Cardiac muscle cell (in vitro differentiated cells and primary cell): ENCODE measurements at regions not wholly inside any gene's neighbourhood (a gene's known extent, or its start where the extent isn't known, plus 50 kb on each side); places are given as distances from the start of the nearest gene placed in this dataset.

ENCODE experiments used
- DNase-seq, 2 donors: peaks; one replicate each; pipeline versions ENCODE4 v3.0.0 to v3.0.0-alpha.2; 2010 to 2017; ENCODE audit warnings: low read depth in 1 of 2, low spot score in 1 of 2
- H3K27ac ChIP-seq: fragments of 200-600 bp; sonication (generic); 2 replicates; pipeline ENCODE4 v1.5.1; 2016
- H3K27me3 ChIP-seq: fragments of 200-600 bp; sonication (generic); 2 replicates; pipeline ENCODE4 v1.6.0; 2016; ENCODE audit warnings: control low read depth
- H3K36me3 ChIP-seq: fragments of 200-600 bp; sonication (generic); 2 replicates; pipeline ENCODE4 v1.5.1; 2016; ENCODE audit warnings: control low read depth
- H3K4me1 ChIP-seq: fragments of 200-600 bp; sonication (generic); 2 replicates; pipeline ENCODE4 v1.8.1; 2017; ENCODE audit warnings: low read depth, mild to moderate bottlenecking, mixed run types
- H3K4me3 ChIP-seq: fragments of 200-600 bp; sonication (generic); 2 replicates; pipeline ENCODE4 v1.5.1; 2016; ENCODE audit warnings: mild to moderate bottlenecking
- H3K9me3 ChIP-seq: fragments of 200-600 bp; sonication (generic); 2 replicates; pipeline ENCODE4 v1.5.1; 2017; ENCODE audit warnings: low read depth, mild to moderate bottlenecking, control low read depth
- CTCF ChIP-seq: IDR thresholded peaks from 2 replicates; pipeline ENCODE4 v1.5.1; 2012; ENCODE audit warnings: low read depth, mild to moderate bottlenecking, low read length

GRCh38 chr1:81490614-81491013 is 310.1 kb upstream of the ADGRL2 start:
- H3K4me1 ChIP-seq = peaks cover 10% of the 10 kb centered on the region
- TF ChIP-seq CTCF = no peak
- H3K27ac ChIP-seq = no peak overlapping the region
- no peak for DNase-seq
- H3K4me3 ChIP-seq = no peak overlapping the region
- no peaks in the 10 kb centered on the region for H3K27me3 ChIP-seq
- H3K36me3 ChIP-seq = no peaks in the 10 kb centered on the region
- no peaks in the 10 kb centered on the region for H3K9me3 ChIP-seq

DNA sequence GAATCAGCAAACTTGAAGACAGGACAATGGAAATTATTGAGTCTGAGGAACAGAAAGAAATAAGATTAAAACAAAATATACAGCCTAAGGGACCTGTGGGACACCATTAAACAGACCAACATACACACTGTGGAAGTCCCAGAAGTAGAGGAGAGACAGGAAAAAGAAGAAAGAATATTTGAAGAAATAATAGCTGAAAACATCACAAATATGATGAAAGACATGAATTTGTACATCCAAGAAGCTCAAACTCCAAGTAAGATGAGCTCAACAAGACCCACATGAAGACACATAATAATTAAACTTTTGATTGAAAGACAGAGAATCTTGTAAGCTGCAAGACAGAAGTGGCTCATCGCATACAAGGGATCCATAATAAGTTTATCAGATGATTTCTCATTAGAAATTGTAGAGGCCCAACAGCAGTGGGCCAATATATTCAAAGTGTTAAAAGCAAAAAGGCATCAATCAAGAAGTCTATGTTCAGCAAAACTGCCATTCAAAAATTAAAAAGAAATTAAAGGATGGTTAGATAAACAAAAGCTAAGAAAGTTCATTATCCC is 311.3 kb upstream of the ADGRL2 start:
- no peak overlapping the region for H3K27ac ChIP-seq

DNA sequence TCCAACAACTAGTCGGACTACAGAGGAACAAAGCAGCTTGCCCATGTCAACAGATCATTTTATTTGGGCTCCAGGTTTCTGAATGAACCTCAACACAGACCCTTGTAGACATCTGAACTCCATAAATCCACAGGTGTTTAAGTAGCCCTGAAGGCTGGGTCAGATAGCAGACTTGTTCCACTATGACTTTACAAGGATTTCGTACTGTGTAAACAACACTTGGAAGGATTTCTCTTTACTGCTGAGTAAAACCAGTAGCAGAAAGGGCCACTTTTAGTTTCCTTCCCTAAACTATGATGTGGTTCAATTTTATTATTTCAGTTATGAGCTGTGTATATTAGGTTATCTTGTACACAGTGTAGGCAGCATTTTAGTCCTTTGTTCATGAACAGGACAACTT is 316.4 kb upstream of the ADGRL2 start:
- no peaks in the 10 kb centered on the region for H3K36me3 ChIP-seq
- DNase-seq = no peak
- H3K4me3 ChIP-seq = no peak overlapping the region
- H3K4me1 ChIP-seq = no peaks in the 10 kb centered on the region
- no peaks in the 10 kb centered on the region for H3K27me3 ChIP-seq
- TF ChIP-seq CTCF = no peak
- H3K27ac ChIP-seq = no peak overlapping the region
- H3K9me3 ChIP-seq = no peaks in the 10 kb centered on the region

More for the DNA sequence above, 311.3 kb upstream of the ADGRL2 start:
- Histone ChIP-seq H3K9me3 (no peaks in the 10 kb centered on the region), H3K36me3 (no peaks in the 10 kb centered on the region), H3K4me3 (no peak overlapping the region), H3K27me3 (no peaks in the 10 kb centered on the region), H3K4me1 (peaks cover 10% of the 10 kb centered on the region)
- DNase-seq = no peak
- no peak for TF ChIP-seq CTCF

- peak in 1 of 2 donors; percentile 21 for DNase-seq
- Histone ChIP-seq H3K4me1 (no peaks in the 10 kb centered on the region), H3K36me3 (no peaks in the 10 kb centered on the region)
Observed at GRCh38 chr1:81478219-81478618, 322.5 kb upstream of the ADGRL2 start.

DNA sequence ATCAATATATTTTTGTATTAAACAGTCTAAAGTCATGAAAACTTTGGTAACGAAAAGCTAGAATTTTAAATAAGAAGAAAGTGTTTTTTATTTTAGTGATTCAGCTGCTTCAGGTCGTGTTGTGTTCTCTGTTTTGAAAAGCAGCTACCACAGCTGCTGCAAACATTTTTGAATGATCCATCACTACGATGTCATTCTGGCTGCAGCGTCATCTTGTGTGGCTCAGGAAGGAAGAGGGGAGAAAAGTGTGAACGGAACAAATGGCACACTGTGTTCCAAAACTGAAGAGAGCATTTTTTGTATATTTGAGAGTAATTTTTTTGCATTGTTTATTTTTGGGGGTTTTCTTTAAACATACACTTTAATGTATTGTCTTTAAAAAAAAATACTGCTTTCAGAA is 323.0 kb upstream of the ADGRL2 start:
- Histone ChIP-seq H3K4me1 (no peaks in the 10 kb centered on the region), H3K27ac (no peak overlapping the region), H3K27me3 (no peaks in the 10 kb centered on the region), H3K4me3 (no peak overlapping the region), H3K9me3 (no peaks in the 10 kb centered on the region), H3K36me3 (no peaks in the 10 kb centered on the region)
- TF ChIP-seq CTCF = no peak
- DNase-seq = peak in 1 of 2 donors; percentile 9

More at GRCh38 chr1:81478219-81478618, 322.5 kb upstream of the ADGRL2 start:
- TF ChIP-seq CTCF = no peak
- Histone ChIP-seq H3K27me3 (no peaks in the 10 kb centered on the region), H3K27ac (no peak overlapping the region), H3K9me3 (no peaks in the 10 kb centered on the region), H3K4me3 (no peak overlapping the region)

DNA sequence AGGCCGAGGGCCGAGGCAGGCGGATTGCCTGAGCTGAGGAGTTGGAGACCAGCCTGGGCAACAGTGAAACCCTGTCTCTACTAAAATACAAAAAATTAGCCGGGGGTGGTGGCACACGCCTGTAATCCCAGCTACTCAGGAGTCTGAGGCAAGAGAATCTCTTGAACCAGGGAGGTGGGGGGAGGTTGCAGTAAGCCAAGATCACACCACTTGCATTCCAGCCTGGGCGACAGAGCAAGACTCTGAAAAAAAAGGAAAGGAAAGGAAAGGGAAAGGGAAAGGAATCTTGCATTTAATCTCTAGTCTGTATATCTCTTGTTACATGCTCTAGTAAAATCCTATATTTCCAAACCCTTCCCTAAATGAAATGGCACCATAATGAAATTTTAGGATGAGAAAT is 328.3 kb upstream of the ADGRL2 start:
- Histone ChIP-seq H3K9me3 (no peaks in the 10 kb centered on the region), H3K27me3 (no peaks in the 10 kb centered on the region), H3K4me1 (no peaks in the 10 kb centered on the region), H3K27ac (no peak overlapping the region), H3K36me3 (no peaks in the 10 kb centered on the region), H3K4me3 (no peak overlapping the region)
- no peak for DNase-seq
- no peak for TF ChIP-seq CTCF
